Esophagus squamous epithelium (tissue), 5 donors: ENCODE measurements at regions not wholly inside any gene's neighbourhood (a gene's known extent, or its start where the extent isn't known, plus 50 kb on each side); places are given as distances from the start of the nearest gene placed in this dataset.

Experiments used
- DNase-seq: peaks from one replicate; lab custom pipeline; 2025; lab: John Stamatoyannopoulos, UW
- H3K27ac ChIP-seq, 4 donors: fragments of 200-600 bp; sonication (generic); one replicate each; pipeline ENCODE4 v1.5.1; 2016 to 2019; ENCODE audit warnings: mild to moderate bottlenecking in 1 of 4
- H3K27me3 ChIP-seq, 4 donors: fragments of 200-600 bp; sonication (generic); 1 replicate in 3 of 4; 2 replicates in 1 of 4; pipeline versions ENCODE4 v1.5.1 to v1.6.0; 2017 to 2021; ENCODE audit warnings: antibody characterized with exemption in 1 of 4
- H3K36me3 ChIP-seq, 3 donors: fragments of 200-600 bp; sonication (generic); one replicate each; pipeline ENCODE4 v1.5.1; 2016 to 2019
- H3K4me1 ChIP-seq, 3 donors: fragments of 200-600 bp; sonication (generic); one replicate each; pipeline ENCODE4 v1.5.1; 2017 to 2019
- H3K4me3 ChIP-seq, 4 donors: fragments of 200-600 bp; sonication (generic); 1 replicate in 3 of 4; 2 replicates in 1 of 4; pipeline ENCODE4 v1.5.1; 2016 to 2019; ENCODE audit warnings: mild to moderate bottlenecking in 2 of 4, moderate library complexity in 1 of 4
- H3K9me3 ChIP-seq, 3 donors: fragments of 200-600 bp; sonication (generic); one replicate each; pipeline ENCODE4 v1.5.1; 2016 to 2019
- CTCF ChIP-seq, 6 experiments: fragments of 450-650 bp in 4 of 6; fragments of 200-600 bp in 2 of 6; sonication (generic) in 2 of 6; IDR thresholded peaks; one replicate each; pipeline ENCODE4 v1.5.1; 2016 to 2019; ENCODE audit warnings: antibody characterized with exemption in 6 of 6, mild to moderate bottlenecking in 4 of 6, moderate library complexity in 4 of 6
- POLR2A ChIP-seq, 4 donors: fragments of 450-650 bp; IDR thresholded peaks; one replicate each; pipeline ENCODE4 v1.6.1; 2017; ENCODE audit warnings: antibody characterized with exemption in 4 of 4, mild to moderate bottlenecking in 4 of 4, moderate library complexity in 3 of 4
- WGBS, 2 donors: methylation state at CpG; one replicate each; pipeline ENCODE4 v1.1.5; 2018; 5-methylcytosine and 5-hydroxymethylcytosine counted together
- intact Hi-C: fragments of 100-400 bp; cut with DNase I; formaldehyde crosslinking; loops from one replicate; pipeline ENCODE4 v1.15.0; 2022
- donor health status: DM: yes; HTN: yes; CAD: no.

GRCh38 chr3:124653071-124653796 lies 77.0 kb upstream of the UMPS start:
- Histone ChIP-seq H3K27ac (no peak overlapping the region), H3K36me3 (peaks cover 0 to 77% (median 0%) of the 10 kb centered on the region in 3 donors), H3K4me1 (no peaks in the 10 kb centered on the region), H3K27me3 (no peaks in the 10 kb centered on the region), H3K9me3 (no peaks in the 10 kb centered on the region), H3K4me3 (no peak overlapping the region)
- no peak for TF ChIP-seq CTCF (IDR thresholded peaks at IDR 0.05)
- TF ChIP-seq POLR2A (IDR thresholded peaks at IDR 0.05) = no peak
- WGBS, 2 donors = 83 to 88% methylated on average over 3 of the region's 3 CpGs
- DNase-seq = no peak
- intact Hi-C loops = no loop called here

GRCh38 chr3:124653797-124654469 lies 76.3 kb upstream of the UMPS start:
- H3K4me3 ChIP-seq = no peak overlapping the region
- H3K27me3 ChIP-seq = no peaks in the 10 kb centered on the region
- H3K36me3 ChIP-seq = peaks cover 0 to 84% (median 0%) of the 10 kb centered on the region in 3 donors
- DNase-seq = no peak
- TF ChIP-seq POLR2A (IDR thresholded peaks at IDR 0.05) = no peak
- no peak for TF ChIP-seq CTCF (IDR thresholded peaks at IDR 0.05)
- intact Hi-C loops = no loop called here
- WGBS, 2 donors = 64 to 81% methylated on average over 4 of the region's 4 CpGs
- H3K9me3 ChIP-seq = no peaks in the 10 kb centered on the region
- no peaks in the 10 kb centered on the region for H3K4me1 ChIP-seq
- H3K27ac ChIP-seq = no peak overlapping the region

GRCh38 chr3:124654470-124654845 lies 75.8 kb upstream of the UMPS start:
- Histone ChIP-seq H3K27me3 (no peaks in the 10 kb centered on the region), H3K4me1 (no peaks in the 10 kb centered on the region)

GRCh38 chr3:124656531-124656930 lies 73.7 kb upstream of the UMPS start:
- 89 to 92% methylated on average over 7 of the region's 7 CpGs for WGBS, 2 donors
- TF ChIP-seq POLR2A (IDR thresholded peaks at IDR 0.05) (no peak), CTCF (IDR thresholded peaks at IDR 0.05) (no peak)
- no peak for DNase-seq
- H3K27ac ChIP-seq = no peak overlapping the region
- H3K27me3 ChIP-seq = no peaks in the 10 kb centered on the region
- no peaks in the 10 kb centered on the region for H3K9me3 ChIP-seq
- intact Hi-C loops = no loop called here
- H3K36me3 ChIP-seq = peaks cover 0 to 93% (median 0%) of the 10 kb centered on the region in 3 donors
- H3K4me3 ChIP-seq = no peak overlapping the region
- no peaks in the 10 kb centered on the region for H3K4me1 ChIP-seq

More at GRCh38 chr3:124654470-124654845, 75.8 kb upstream of the UMPS start:
- Histone ChIP-seq H3K4me3 (no peak overlapping the region), H3K27ac (no peak overlapping the region), H3K36me3 (peaks cover 0 to 89% (median 0%) of the 10 kb centered on the region in 3 donors), H3K9me3 (no peaks in the 10 kb centered on the region)
- intact Hi-C loops = no loop called here
- DNase-seq = no peak
- TF ChIP-seq POLR2A (IDR thresholded peaks at IDR 0.05) (no peak), CTCF (IDR thresholded peaks at IDR 0.05) (no peak)

GRCh38 chr3:124657138-124657537 lies 73.1 kb upstream of the UMPS start:
- 80 to 91% methylated on average over 4 of the region's 4 CpGs for WGBS, 2 donors
- Histone ChIP-seq H3K4me3 (no peak overlapping the region), H3K4me1 (no peaks in the 10 kb centered on the region), H3K27ac (no peak overlapping the region), H3K9me3 (no peaks in the 10 kb centered on the region), H3K27me3 (no peaks in the 10 kb centered on the region), H3K36me3 (peaks cover 0 to 93% (median 0%) of the 10 kb centered on the region in 3 donors)
- intact Hi-C loops = no loop called here
- DNase-seq = no peak
- TF ChIP-seq POLR2A (IDR thresholded peaks at IDR 0.05) = no peak
- TF ChIP-seq CTCF (IDR thresholded peaks at IDR 0.05) = no peak
